Heart left ventricle (tissue), 13 donors: ENCODE measurements at regions not wholly inside any gene's neighbourhood (a gene's known extent, or its start where the extent isn't known, plus 50 kb on each side); places are given as distances from the start of the nearest gene placed in this dataset.

ENCODE experiments used
- POLR2A ChIP-seq, 2 donors: fragments of 450-650 bp; IDR thresholded peaks; one replicate each; pipeline ENCODE4 v1.6.1; 2017; ENCODE audit warnings: antibody characterized with exemption in 2 of 2, mild to moderate bottlenecking in 2 of 2, moderate library complexity in 2 of 2
- TF ChIP-seq, protein P1 (sequence below), 12 donors: fragments of 200-600 bp; sonication (generic) in 4 of 12; IDR thresholded peaks; one replicate each; pipeline versions ENCODE4 v1.5.0 to v1.8.0; 2018 to 2022; ENCODE audit warnings: antibody characterized with exemption in 12 of 12, mild to moderate bottlenecking in 5 of 12
- donor health status: ischemic (EF 13 %, LVEDD 7.1; RV severe dilation, severe dysfunction).
- donor health status: DM: no; HTN: yes; CAD: no.
- donor health status: DM: no; HTN: no; CAD: no.
- donor health status: ischemic (EF 25% LVEDD 6.9; RV normal size, moderate dysfunction).
- donor health status: ischemic (EF 25% LVEDD 5.7; RV mildly dilated, moderate dysfunction).
- donor health status: ischemic (EF 35%, LVEDD 5.7; RV mildly dilated, moderate dysfunction).
- donor health status: nonischemic (EF 11% LVEDD 7.7; RV severe dilation, severe dysfunction).
- donor health status: DM: yes; HTN: yes; CAD: no.
- donor health status: PGD.
- donor health status: ischemic (EF 29% LVEDD 5.4; RV normal size, mild dysfunction).
- donor health status: nonischemic (EF 23%, LVEDD 6.1; RV moderate dilation, normal function).

DNA sequence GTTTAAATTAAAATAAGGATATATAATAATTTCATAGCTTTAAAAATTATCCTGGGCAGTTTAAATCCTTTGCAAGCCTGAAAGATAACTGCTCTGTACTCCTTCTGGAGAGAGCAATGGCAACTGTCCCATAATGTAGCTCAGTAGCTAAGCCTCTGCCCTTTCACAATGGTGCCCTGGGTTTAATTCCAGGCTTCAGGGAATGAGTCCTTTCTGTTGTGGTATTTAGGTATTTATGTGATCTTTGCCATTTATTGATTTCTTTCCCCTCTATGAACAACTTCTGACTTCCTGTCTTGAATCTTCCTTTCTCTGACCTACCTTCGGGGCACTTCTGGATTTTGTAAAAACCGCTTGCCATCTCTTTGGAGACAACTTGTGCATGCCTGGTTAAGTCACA lies 773.2 kb downstream of the IPMK start:
- TF ChIP-seq, protein P1, sequence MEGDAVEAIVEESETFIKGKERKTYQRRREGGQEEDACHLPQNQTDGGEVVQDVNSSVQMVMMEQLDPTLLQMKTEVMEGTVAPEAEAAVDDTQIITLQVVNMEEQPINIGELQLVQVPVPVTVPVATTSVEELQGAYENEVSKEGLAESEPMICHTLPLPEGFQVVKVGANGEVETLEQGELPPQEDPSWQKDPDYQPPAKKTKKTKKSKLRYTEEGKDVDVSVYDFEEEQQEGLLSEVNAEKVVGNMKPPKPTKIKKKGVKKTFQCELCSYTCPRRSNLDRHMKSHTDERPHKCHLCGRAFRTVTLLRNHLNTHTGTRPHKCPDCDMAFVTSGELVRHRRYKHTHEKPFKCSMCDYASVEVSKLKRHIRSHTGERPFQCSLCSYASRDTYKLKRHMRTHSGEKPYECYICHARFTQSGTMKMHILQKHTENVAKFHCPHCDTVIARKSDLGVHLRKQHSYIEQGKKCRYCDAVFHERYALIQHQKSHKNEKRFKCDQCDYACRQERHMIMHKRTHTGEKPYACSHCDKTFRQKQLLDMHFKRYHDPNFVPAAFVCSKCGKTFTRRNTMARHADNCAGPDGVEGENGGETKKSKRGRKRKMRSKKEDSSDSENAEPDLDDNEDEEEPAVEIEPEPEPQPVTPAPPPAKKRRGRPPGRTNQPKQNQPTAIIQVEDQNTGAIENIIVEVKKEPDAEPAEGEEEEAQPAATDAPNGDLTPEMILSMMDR (IDR thresholded peaks at IDR 0.05), result no peak
- no peak for TF ChIP-seq POLR2A (IDR thresholded peaks at IDR 0.05)
